Upper lobe of left lung (tissue), 4 donors: ENCODE measurements at regions not wholly inside any gene's neighbourhood (a gene's known extent, or its start where the extent isn't known, plus 50 kb on each side); places are given as distances from the start of the nearest gene placed in this dataset.

Experiments used
- POLR2A ChIP-seq, 4 donors: fragments of 450-650 bp; IDR thresholded peaks; one replicate each; pipeline ENCODE4 v1.5.1; 2016 to 2017; ENCODE audit warnings: antibody characterized with exemption in 4 of 4, mild to moderate bottlenecking in 2 of 4
- POLR2AphosphoS5 ChIP-seq, 2 donors: sonication (generic); formaldehyde crosslinking; IDR thresholded peaks; one replicate each; pipeline ENCODE4 v1.5.1; 2017; ENCODE audit warnings: antibody characterized with exemption in 2 of 2
- TF ChIP-seq, protein P1 (sequence below), 6 experiments: fragments of 450-650 bp in 4 of 6; fragments of 200-600 bp in 2 of 6; sonication (generic) in 2 of 6; IDR thresholded peaks; one replicate each; pipeline ENCODE4 v1.5.1; 2016 to 2019; ENCODE audit warnings: antibody characterized with exemption in 6 of 6

DNA sequence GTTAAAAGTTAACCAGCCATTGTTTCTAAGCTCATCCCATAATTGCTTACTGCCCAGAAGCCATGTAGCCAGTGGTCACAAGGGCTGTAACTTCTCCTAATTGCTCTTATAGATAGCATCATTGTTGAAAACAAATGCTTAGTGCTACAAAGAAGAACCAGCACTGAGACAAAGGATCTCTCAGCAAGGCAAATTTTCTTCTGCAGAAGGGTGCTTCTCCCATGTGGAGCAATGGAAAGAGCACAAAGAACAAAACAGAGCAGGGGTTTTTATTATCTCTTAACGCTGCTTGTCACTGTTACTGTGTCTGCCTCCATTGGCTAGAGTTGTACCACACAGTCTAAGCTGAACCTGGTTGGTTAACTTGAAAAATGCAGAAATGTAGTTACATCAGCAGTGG is 1036.8 kb downstream of the UQCRFS1 start:
- TF ChIP-seq, protein P1, sequence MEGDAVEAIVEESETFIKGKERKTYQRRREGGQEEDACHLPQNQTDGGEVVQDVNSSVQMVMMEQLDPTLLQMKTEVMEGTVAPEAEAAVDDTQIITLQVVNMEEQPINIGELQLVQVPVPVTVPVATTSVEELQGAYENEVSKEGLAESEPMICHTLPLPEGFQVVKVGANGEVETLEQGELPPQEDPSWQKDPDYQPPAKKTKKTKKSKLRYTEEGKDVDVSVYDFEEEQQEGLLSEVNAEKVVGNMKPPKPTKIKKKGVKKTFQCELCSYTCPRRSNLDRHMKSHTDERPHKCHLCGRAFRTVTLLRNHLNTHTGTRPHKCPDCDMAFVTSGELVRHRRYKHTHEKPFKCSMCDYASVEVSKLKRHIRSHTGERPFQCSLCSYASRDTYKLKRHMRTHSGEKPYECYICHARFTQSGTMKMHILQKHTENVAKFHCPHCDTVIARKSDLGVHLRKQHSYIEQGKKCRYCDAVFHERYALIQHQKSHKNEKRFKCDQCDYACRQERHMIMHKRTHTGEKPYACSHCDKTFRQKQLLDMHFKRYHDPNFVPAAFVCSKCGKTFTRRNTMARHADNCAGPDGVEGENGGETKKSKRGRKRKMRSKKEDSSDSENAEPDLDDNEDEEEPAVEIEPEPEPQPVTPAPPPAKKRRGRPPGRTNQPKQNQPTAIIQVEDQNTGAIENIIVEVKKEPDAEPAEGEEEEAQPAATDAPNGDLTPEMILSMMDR (IDR thresholded peaks at IDR 0.05): no peak
- TF ChIP-seq POLR2A (IDR thresholded peaks at IDR 0.05): no peak
- TF ChIP-seq POLR2AphosphoS5 (IDR thresholded peaks at IDR 0.05): no peak
